Small intestine (tissue), 7 donors: ENCODE measurements at regions not wholly inside any gene's neighbourhood (a gene's known extent, or its start where the extent isn't known, plus 50 kb on each side); places are given as distances from the start of the nearest gene placed in this dataset.

Experiments
- DNase-seq, 2 donors: peaks; one replicate each; pipeline versions ENCODE4 v3.0.0 to v3.0.0-alpha.2; 2013
- FAIRE-seq: peaks from 2 replicates; lab custom pipeline; 2012; peaks lifted over from hg19 to GRCh38; lab: Jason Lieb, UNC
- H3K27ac ChIP-seq, 3 donors: one replicate each; pipeline ENCODE4 v1.5.1; 2013; ENCODE audit warnings: low read length in 2 of 3, mild to moderate bottlenecking in 2 of 3, control low read depth in 1 of 3, inconsistent platforms in 1 of 3, low read depth in 1 of 3, moderate library complexity in 1 of 3
- H3K27me3 ChIP-seq, 3 donors: one replicate each; pipeline ENCODE4 v1.6.1; 2013; ENCODE audit warnings: low read length in 3 of 3, inconsistent platforms in 1 of 3; ENCODE audit not compliant: control insufficient read depth in 3 of 3, insufficient read depth in 3 of 3
- H3K36me3 ChIP-seq, 3 donors: one replicate each; pipeline ENCODE4 v1.6.1; 2013; ENCODE audit warnings: low read length in 3 of 3, inconsistent platforms in 1 of 3, low read depth in 1 of 3, mild to moderate bottlenecking in 1 of 3, moderate library complexity in 1 of 3; ENCODE audit not compliant: control insufficient read depth in 3 of 3, insufficient read depth in 2 of 3
- H3K4me1 ChIP-seq, 3 donors: one replicate each; pipeline ENCODE4 v1.6.1; 2013; ENCODE audit warnings: low read length in 2 of 3, inconsistent platforms in 1 of 3, low read depth in 1 of 3, mild to moderate bottlenecking in 1 of 3, moderate library complexity in 1 of 3; ENCODE audit not compliant: control insufficient read depth in 3 of 3, insufficient read depth in 2 of 3
- H3K4me3 ChIP-seq, 3 donors: one replicate each; pipeline ENCODE4 v1.5.1; 2013; ENCODE audit warnings: low read length in 3 of 3, control low read depth in 1 of 3, inconsistent platforms in 1 of 3, low read depth in 1 of 3, mild to moderate bottlenecking in 1 of 3, moderate library complexity in 1 of 3
- H3K9me3 ChIP-seq, 2 donors: one replicate each; pipeline ENCODE4 v1.6.1; 2013; ENCODE audit warnings: low read depth in 1 of 2, low read length in 1 of 2; ENCODE audit not compliant: control insufficient read depth in 2 of 2, insufficient read depth in 1 of 2
- WGBS, 3 donors: extraction: QIAGEN DNeasy Blood & Tissue Kit; methylation state at CpG; one replicate each; pipeline ENCODE4 v1.1.7; 2013; 5-methylcytosine and 5-hydroxymethylcytosine counted together
- donor health status: healthy with polysubstance abuse.
- donor health status: control.
- donor health status: control.
- donor health status: Bipolar disorder and iron deficiency.
- donor health status: healthy.

DNA sequence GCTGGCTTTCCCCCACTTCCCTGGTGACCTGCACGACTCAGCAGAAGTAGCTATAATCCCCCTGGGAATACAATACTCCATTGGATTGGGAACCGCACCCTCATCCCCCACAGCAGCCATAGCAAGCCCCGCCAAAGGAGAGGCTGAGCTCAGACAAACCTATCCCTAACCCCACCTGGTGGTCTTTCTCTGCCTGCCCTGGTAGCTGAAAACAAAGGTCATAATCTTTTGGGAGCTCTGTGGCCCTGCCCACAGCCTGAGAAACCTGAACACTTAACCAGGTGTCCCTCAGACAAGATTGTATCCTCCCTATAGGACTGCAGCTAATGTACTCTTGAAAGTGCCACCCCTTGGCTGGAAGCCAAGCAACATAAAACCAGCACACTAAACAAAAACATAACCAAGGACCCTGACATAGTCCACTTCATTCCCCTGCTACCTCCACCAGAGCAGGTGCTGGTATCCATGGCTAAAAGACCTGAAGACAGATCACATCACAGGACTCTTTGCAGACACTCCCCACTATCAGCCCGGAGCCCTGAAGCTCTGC, 71.6 kb upstream of the RUNX1 start:
- WGBS, 3 donors = 59 to 81% (median 79%) methylated on average over 4 of the region's 4 CpGs
- Histone ChIP-seq H3K4me3 (no peak overlapping the region), H3K27ac (no peak overlapping the region), H3K4me1 (no peaks in the 10 kb centered on the region), H3K27me3 (no peaks in the 10 kb centered on the region), H3K9me3 (no peaks in the 10 kb centered on the region), H3K36me3 (no peaks in the 10 kb centered on the region)
- no peak for FAIRE-seq
- no peak for DNase-seq

DNA sequence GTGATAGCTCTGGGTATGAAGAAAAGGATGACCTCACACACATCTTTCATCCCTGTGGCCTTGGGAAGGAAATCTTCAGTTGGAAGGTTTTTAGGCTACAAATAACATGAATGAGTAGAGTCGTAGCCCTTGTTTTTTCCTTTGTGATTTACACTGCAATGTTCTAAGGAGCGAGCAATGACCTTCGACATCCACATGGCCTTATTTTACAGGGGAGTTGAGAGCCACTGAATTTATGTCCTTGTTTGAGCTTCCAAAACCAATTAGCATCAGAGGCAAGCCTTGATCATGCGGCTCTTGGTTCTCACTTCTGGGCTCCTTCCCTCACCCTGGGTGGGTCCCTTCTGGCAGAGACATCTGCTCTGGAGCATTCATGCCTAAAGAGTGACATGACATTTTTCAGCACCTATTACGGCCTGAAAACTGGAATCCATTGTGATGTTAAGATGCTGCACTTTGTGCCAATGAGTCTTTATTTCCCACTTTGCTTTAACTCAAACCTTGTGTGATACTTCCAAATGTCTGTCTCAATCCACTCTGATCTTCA, 70.5 kb upstream of the RUNX1 start:
- H3K9me3 ChIP-seq = no peaks in the 10 kb centered on the region

GRCh38 chr21:35116777-35117176, 67.7 kb upstream of the RUNX1 start:
- DNase-seq = no peak
- Histone ChIP-seq H3K4me1 (no peaks in the 10 kb centered on the region), H3K27ac (no peak overlapping the region), H3K4me3 (no peak overlapping the region), H3K36me3 (no peaks in the 10 kb centered on the region), H3K27me3 (no peaks in the 10 kb centered on the region), H3K9me3 (no peaks in the 10 kb centered on the region)
- WGBS, 3 donors = 94 to 100% (median 100%) methylated on average over 2 of the region's 2 CpGs
- no peak for FAIRE-seq

More for the DNA sequence above, 70.5 kb upstream of the RUNX1 start:
- DNase-seq (no peak), FAIRE-seq (no peak)
- H3K36me3 ChIP-seq = no peaks in the 10 kb centered on the region
- 89 to 93% (median 92%) methylated on average over 5 of the region's 5 CpGs for WGBS, 3 donors
- H3K27ac ChIP-seq = no peak overlapping the region
- H3K27me3 ChIP-seq = no peaks in the 10 kb centered on the region
- H3K4me3 ChIP-seq = no peak overlapping the region
- no peaks in the 10 kb centered on the region for H3K4me1 ChIP-seq

- H3K4me3 ChIP-seq = no peak overlapping the region
- WGBS, 3 donors = 50 to 71% (median 65%) methylated on average over 2 of the region's 2 CpGs
- FAIRE-seq = no peak
- H3K36me3 ChIP-seq = no peaks in the 10 kb centered on the region
- DNase-seq = no peak
- H3K4me1 ChIP-seq = no peaks in the 10 kb centered on the region
- no peaks in the 10 kb centered on the region for H3K9me3 ChIP-seq
- H3K27ac ChIP-seq = no peak overlapping the region
- H3K27me3 ChIP-seq = no peaks in the 10 kb centered on the region
Observed at GRCh38 chr21:35113064-35113463, 64.0 kb upstream of the RUNX1 start.

DNA sequence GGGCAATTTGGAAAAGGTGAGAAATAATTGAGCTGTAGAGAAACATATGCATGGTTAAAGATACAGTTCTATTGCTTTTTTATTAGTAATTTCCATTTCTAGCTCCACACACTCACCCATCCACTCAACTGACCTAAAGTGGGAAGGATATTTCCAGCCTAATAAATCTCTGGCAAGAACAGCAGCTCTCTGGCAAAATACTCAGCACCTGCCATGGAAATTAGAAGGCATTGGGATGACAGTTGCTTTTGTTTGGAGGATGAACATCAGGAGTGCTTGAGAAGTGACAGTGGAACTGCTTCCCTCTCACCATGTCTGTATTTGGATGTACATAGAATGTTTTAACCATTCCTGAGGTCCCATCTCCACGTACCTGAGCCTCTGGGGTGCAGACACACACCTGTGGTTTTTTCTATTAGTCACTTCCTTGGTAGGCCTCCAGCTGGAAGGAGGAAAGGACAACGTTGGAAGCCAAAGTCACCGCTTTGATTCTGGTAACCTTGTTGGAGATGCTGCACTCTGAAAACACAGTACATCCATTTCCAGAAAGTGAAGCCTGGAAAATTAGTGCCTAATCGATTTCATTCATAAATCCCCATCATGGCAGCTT, 62.3 kb upstream of the RUNX1 start:
- Histone ChIP-seq H3K4me3 (no peak overlapping the region), H3K36me3 (no peaks in the 10 kb centered on the region), H3K4me1 (no peaks in the 10 kb centered on the region), H3K27ac (no peak overlapping the region), H3K27me3 (no peaks in the 10 kb centered on the region), H3K9me3 (no peaks in the 10 kb centered on the region)
- DNase-seq (no peak), FAIRE-seq (no peak)
- 64 to 73% (median 68%) methylated on average over 4 of the region's 4 CpGs for WGBS, 3 donors

DNA sequence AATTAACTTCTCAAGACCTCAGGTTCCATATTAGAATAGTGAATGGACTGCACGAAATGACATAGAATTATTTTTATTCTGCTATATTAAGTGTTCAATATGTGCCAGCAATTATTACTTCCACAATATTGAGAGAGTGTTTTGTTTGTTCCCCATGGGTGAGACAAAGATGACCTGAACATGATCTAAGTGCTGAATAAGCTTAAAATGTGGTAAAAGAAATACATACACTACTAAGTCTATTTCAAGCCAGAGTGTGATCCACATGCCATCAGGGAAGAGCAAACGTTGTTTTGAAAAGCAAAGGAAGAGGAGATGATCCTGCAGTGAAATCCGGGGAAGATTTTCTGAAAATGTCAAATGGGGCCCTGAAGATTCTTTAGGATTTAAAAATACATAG, 59.8 kb upstream of the RUNX1 start:
- H3K27ac ChIP-seq = no peak overlapping the region
- DNase-seq = no peak
- FAIRE-seq = no peak

GRCh38 chr21:35107520-35107919, 58.4 kb upstream of the RUNX1 start:
- 77 to 86% (median 82%) methylated on average over 6 of the region's 6 CpGs for WGBS, 3 donors
- FAIRE-seq (no peak), DNase-seq (no peak)
- Histone ChIP-seq H3K4me3 (no peak overlapping the region), H3K27me3 (no peaks in the 10 kb centered on the region), H3K9me3 (no peaks in the 10 kb centered on the region), H3K36me3 (no peaks in the 10 kb centered on the region), H3K27ac (no peak overlapping the region), H3K4me1 (no peaks in the 10 kb centered on the region)

More for the DNA sequence above, 59.8 kb upstream of the RUNX1 start:
- Histone ChIP-seq H3K9me3 (no peaks in the 10 kb centered on the region), H3K36me3 (no peaks in the 10 kb centered on the region), H3K27me3 (no peaks in the 10 kb centered on the region), H3K4me3 (no peak overlapping the region), H3K4me1 (no peaks in the 10 kb centered on the region)
- WGBS, 3 donors = 75 to 82% (median 79%) methylated on average over 3 of the region's 3 CpGs

- Histone ChIP-seq H3K4me1 (no peaks in the 10 kb centered on the region), H3K4me3 (no peak overlapping the region), H3K36me3 (no peaks in the 10 kb centered on the region), H3K27me3 (no peaks in the 10 kb centered on the region), H3K27ac (no peak overlapping the region), H3K9me3 (no peaks in the 10 kb centered on the region)
- FAIRE-seq = no peak
- 69 to 87% (median 80%) methylated on average over 11 of the region's 11 CpGs for WGBS, 3 donors
- DNase-seq = no peak
Observed at GRCh38 chr21:35106246-35106835, 57.2 kb upstream of the RUNX1 start.
